ENCODE measurements at regions not wholly inside any gene's neighbourhood (a gene's known extent, or its start where the extent isn't known, plus 50 kb on each side); places are given as distances from the start of the nearest gene placed in this dataset.

DNA sequence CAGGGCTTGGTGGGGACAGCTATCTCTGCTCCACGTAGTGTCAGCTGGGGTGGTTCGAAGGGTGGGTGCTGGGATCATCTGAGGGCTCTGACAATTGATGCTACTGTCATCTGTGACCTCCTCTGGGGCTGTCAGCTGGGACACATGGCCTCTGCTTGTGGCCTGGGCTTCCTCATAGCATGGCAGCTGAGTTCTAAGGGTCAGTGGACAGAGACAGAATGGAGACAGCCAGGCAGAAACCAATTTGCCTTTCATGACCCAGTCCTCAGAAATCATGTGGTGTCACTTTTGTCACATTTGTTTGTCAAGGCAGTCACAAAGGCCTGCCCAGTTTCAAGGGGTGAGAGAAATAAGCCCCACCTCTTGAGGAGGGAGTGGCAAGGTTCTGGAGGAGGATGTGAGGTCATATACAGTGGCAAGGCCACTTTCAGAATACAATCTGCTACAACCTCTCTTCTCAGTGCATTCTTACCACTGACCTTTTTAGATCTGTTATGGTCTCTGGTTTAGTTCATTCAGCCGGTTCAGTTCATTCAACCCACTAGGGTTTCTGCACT lies 103.6 kb upstream of the BCOR start:
- H3K4me3 ChIP-seq (replicated peaks; ENCODE audit: low read depth, low read length): no peak overlapping the region
- peak; percentile 61 for DNase-seq (ENCODE audit: extremely low read depth, insufficient read length)
- H3K36me3 ChIP-seq (ENCODE audit: control insufficient read depth, insufficient read depth, low read length): no peaks in the 10 kb centered on the region
- TF ChIP-seq, protein P1, sequence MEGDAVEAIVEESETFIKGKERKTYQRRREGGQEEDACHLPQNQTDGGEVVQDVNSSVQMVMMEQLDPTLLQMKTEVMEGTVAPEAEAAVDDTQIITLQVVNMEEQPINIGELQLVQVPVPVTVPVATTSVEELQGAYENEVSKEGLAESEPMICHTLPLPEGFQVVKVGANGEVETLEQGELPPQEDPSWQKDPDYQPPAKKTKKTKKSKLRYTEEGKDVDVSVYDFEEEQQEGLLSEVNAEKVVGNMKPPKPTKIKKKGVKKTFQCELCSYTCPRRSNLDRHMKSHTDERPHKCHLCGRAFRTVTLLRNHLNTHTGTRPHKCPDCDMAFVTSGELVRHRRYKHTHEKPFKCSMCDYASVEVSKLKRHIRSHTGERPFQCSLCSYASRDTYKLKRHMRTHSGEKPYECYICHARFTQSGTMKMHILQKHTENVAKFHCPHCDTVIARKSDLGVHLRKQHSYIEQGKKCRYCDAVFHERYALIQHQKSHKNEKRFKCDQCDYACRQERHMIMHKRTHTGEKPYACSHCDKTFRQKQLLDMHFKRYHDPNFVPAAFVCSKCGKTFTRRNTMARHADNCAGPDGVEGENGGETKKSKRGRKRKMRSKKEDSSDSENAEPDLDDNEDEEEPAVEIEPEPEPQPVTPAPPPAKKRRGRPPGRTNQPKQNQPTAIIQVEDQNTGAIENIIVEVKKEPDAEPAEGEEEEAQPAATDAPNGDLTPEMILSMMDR (IDR thresholded peaks at IDR 0.05; ENCODE audit: insufficient read depth, low read length, poor library complexity, severe bottlenecking): no peak
- no peaks in the 10 kb centered on the region for H3K27me3 ChIP-seq (replicated peaks; ENCODE audit: control insufficient read depth, insufficient read depth, low read length)

DNA sequence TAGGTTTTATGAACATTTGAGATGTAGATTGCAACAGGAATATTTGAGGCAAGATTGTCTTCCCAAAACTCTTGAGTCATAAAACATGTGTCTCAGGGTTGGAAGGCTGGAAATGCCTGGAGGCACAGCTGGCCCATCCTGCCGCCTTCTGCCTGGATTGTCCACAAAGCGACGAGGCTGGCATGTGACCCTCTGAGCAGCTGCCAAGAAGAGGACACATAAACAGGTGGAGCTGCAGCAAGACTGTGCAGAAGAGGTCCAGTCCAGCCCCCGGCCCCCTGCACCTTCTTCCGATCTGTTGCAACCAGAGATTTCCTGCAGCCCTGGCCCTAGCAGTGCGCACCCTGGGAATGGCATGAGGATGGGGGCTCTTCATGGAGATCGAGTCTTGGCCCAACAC lies 101.9 kb upstream of the BCOR start:
- Histone ChIP-seq H3K27me3 (replicated peaks; ENCODE audit: control insufficient read depth, insufficient read depth, low read length) (no peaks in the 10 kb centered on the region), H3K4me3 (replicated peaks; ENCODE audit: low read depth, low read length) (no peak overlapping the region), H3K36me3 (ENCODE audit: control insufficient read depth, insufficient read depth, low read length) (no peaks in the 10 kb centered on the region)
- no peak for DNase-seq (ENCODE audit: extremely low read depth, insufficient read length)
- TF ChIP-seq, protein P1 (IDR thresholded peaks at IDR 0.05; ENCODE audit: insufficient read depth, low read length, poor library complexity, severe bottlenecking): no peak

DNA sequence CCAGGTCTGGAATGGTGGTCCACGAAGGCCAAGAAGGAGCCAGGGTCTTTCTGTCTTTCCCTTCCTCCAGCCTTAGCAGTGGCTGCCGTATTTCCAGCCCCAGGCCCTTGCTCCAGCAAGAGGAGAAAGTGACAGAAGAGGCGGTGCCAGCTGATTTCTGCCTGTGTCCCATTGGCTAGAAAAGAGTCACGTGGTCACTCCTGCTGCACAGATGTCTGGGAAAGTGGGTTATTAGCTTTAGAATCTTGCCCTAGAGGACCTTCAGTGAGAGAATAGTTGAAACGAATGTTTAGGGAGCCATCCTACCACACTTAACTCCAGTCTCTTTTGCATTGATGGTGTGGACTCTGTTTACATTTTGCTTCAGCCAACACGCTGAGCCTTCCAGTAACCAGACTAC lies 99.3 kb upstream of the BCOR start:
- TF ChIP-seq, protein P1 (IDR thresholded peaks at IDR 0.05; ENCODE audit: insufficient read depth, low read length, poor library complexity, severe bottlenecking): no peak
- H3K4me3 ChIP-seq (replicated peaks; ENCODE audit: low read depth, low read length): no peak overlapping the region
- no peaks in the 10 kb centered on the region for H3K27me3 ChIP-seq (replicated peaks; ENCODE audit: control insufficient read depth, insufficient read depth, low read length)
- no peaks in the 10 kb centered on the region for H3K36me3 ChIP-seq (ENCODE audit: control insufficient read depth, insufficient read depth, low read length)
- DNase-seq (ENCODE audit: extremely low read depth, insufficient read length): no peak

DNA sequence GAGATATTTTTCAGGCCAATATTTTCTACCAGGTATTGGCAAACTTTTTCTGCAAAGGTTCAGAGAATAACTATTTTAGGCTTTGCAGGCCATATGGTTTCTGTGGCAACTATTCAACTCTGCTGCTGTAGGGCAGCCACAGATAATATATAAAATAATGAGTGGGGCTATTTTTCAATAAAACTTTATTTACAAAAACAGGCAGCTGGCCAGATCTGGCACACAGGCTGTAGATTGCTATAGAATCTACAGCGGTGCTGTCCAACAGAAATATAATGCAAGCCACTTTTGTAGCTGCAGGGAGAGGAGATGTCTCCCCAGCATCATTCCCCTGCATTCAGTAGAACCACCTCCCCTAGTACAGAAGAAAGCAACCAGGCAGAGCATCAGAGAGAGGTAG lies 97.6 kb upstream of the BCOR start:
- TF ChIP-seq, protein P1 (IDR thresholded peaks at IDR 0.05; ENCODE audit: insufficient read depth, low read length, poor library complexity, severe bottlenecking): no peak
- no peak for DNase-seq (ENCODE audit: extremely low read depth, insufficient read length)
- no peaks in the 10 kb centered on the region for H3K27me3 ChIP-seq (replicated peaks; ENCODE audit: control insufficient read depth, insufficient read depth, low read length)

DNA sequence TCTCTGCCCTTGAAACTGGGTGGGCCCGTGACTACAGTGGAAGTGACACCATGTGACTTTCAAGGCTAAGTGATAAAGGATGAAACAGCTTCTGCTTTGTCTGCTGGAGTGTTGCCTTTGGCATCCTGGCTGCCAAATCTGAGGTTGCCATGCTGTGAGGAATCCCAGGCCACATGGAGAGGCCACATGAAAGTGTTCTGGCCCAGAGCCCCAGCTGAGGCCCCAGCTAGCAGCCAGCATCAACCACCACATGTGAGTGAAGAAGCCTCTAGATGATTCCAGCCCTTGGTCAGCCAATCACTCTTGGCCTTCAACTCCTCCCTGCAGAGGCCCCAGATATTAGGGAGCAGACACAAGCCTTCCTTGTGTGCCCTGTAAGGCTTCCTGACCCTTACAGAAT lies 94.4 kb upstream of the BCOR start:
- no peak overlapping the region for H3K4me3 ChIP-seq (replicated peaks; ENCODE audit: low read depth, low read length)
- no peaks in the 10 kb centered on the region for H3K27me3 ChIP-seq (replicated peaks; ENCODE audit: control insufficient read depth, insufficient read depth, low read length)
- TF ChIP-seq, protein P1 (IDR thresholded peaks at IDR 0.05; ENCODE audit: insufficient read depth, low read length, poor library complexity, severe bottlenecking): no peak
- H3K36me3 ChIP-seq (ENCODE audit: control insufficient read depth, insufficient read depth, low read length): no peaks in the 10 kb centered on the region
- DNase-seq (ENCODE audit: extremely low read depth, insufficient read length): no peak

More for the DNA sequence above, 97.6 kb upstream of the BCOR start:
- H3K4me3 ChIP-seq (replicated peaks; ENCODE audit: low read depth, low read length): no peak overlapping the region
- no peaks in the 10 kb centered on the region for H3K36me3 ChIP-seq (ENCODE audit: control insufficient read depth, insufficient read depth, low read length)

DNA sequence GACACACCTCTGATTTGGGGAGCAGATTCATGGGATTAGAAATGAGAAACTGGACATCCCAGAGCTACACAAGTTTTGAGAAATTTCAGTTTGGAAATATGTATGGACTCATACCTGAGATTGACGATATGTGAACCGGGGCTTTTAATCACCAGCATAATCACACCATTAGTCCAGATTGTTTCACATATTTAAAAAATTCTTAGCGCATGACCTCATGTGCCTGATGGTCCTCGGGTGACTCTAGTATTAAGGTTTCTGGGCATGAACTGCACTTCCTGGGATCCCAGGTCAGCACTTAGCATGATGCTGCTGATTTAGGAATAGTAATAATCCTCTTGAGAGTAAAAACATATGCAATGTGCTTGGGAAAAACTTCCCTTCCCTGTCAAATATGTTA lies 91.9 kb upstream of the BCOR start:
- TF ChIP-seq, protein P1 (IDR thresholded peaks at IDR 0.05; ENCODE audit: insufficient read depth, low read length, poor library complexity, severe bottlenecking): no peak
- Histone ChIP-seq H3K27me3 (replicated peaks; ENCODE audit: control insufficient read depth, insufficient read depth, low read length) (no peaks in the 10 kb centered on the region), H3K4me3 (replicated peaks; ENCODE audit: low read depth, low read length) (no peak overlapping the region), H3K36me3 (ENCODE audit: control insufficient read depth, insufficient read depth, low read length) (no peaks in the 10 kb centered on the region)
- DNase-seq (ENCODE audit: extremely low read depth, insufficient read length): no peak

Data from GM06990 (cell line).